Activated T-helper 1 cell treated with anti-CD3 and anti-CD28 coated beads, Interleukin-12 subunit alpha, Interleukin-12 subunit beta, Interleukin-2, Interleukin-4 antibody, amounts not matched to agents 30 ng/mL and 10 ng/mL and 1 ng/mL, durations not matched to agents 14 hours and 24 hours and 36 hours (primary cell): ENCODE measurements at regions not wholly inside any gene's neighbourhood (a gene's known extent, or its start where the extent isn't known, plus 50 kb on each side); places are given as distances from the start of the nearest gene placed in this dataset.

Experiments used
- DNase-seq: peaks from one replicate; pipeline ENCODE4 v3.0.0; 2021; ENCODE audit warnings: low spot score
- H3K27ac Mint-ChIP-seq: one replicate; pipeline ENCODE4 v1.8.0; 2021; ENCODE audit warnings: mild to moderate bottlenecking, mixed read lengths
- H3K27me3 Mint-ChIP-seq: one replicate; pipeline ENCODE4 v1.8.0; 2022; ENCODE audit warnings: mild to moderate bottlenecking, moderate library complexity, mixed read lengths; ENCODE audit not compliant: insufficient read depth
- H3K36me3 Mint-ChIP-seq: one replicate; pipeline ENCODE4 v1.8.0; 2021; ENCODE audit warnings: low read depth, mixed read lengths
- H3K4me1 Mint-ChIP-seq: one replicate; pipeline ENCODE4 v1.8.0; 2021; ENCODE audit warnings: low read depth, mixed read lengths
- H3K4me3 Mint-ChIP-seq: one replicate; pipeline ENCODE4 v1.8.0; 2021; ENCODE audit warnings: mild to moderate bottlenecking, moderate library complexity, mixed read lengths
- H3K9me3 Mint-ChIP-seq: one replicate; pipeline ENCODE4 v1.8.0; 2021; ENCODE audit warnings: mixed read lengths
- intact Hi-C: fragments of 100-400 bp; cut with micrococcal nuclease; formaldehyde crosslinking; loops from one replicate; pipeline ENCODE4 v1.15.1; 2024

- H3K4me3 Mint-ChIP-seq: no peak overlapping the region
- no peaks in the 10 kb centered on the region for H3K9me3 Mint-ChIP-seq
- H3K36me3 Mint-ChIP-seq: no peaks in the 10 kb centered on the region
- H3K27me3 Mint-ChIP-seq: peaks cover 8% of the 10 kb centered on the region
- no peak overlapping the region for H3K27ac Mint-ChIP-seq
- intact Hi-C loops: no loop called here
- DNase-seq: no peak
- H3K4me1 Mint-ChIP-seq: peaks cover 6% of the 10 kb centered on the region
These were observed 51.9 kb downstream of the CEBPB start for GRCh38 chr20:50242548-50242862.

- H3K27me3 Mint-ChIP-seq: peaks cover 6% of the 10 kb centered on the region
- H3K4me3 Mint-ChIP-seq: no peak overlapping the region
- no peak for DNase-seq
- intact Hi-C loops: no loop called here
- no peaks in the 10 kb centered on the region for H3K9me3 Mint-ChIP-seq
- no peaks in the 10 kb centered on the region for H3K36me3 Mint-ChIP-seq
- no peak overlapping the region for H3K27ac Mint-ChIP-seq
- peaks cover 6% of the 10 kb centered on the region for H3K4me1 Mint-ChIP-seq
These were observed 52.4 kb downstream of the CEBPB start for GRCh38 chr20:50242863-50243609.

DNA sequence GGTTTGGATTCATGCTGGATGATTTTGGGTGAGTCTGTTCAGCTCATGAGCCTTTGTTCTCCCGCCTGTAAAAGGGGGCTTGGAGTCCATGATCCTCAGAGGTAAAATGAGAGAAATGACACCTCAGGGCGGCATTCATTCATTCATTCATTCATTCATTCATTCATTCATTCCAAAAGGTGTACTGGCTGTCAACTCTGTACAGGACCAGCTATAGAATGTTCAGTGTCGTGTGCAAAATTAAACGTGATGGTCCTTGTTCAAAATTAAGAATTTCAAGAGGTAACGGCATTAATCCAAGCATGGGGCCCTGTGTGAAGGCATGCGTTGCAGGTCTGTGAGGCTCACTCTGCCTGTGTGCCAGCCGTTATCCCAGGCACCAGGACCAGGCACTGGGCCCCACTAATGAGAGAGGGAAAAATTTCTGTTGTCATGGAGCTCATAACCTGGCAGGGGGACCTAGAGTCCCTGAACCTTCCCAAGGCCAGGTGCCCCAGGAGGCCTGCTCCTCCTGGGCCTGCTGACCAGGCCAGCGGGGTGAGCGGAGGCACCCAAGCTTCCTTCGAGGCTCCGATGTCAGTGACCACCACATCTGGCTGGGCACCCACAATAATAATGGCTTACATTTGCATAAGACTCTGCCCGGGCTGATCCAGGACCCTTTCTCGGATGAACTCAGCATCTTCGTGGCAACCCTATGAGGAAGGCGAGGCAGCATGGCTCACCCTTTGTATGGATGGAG, 53.2 kb downstream of the CEBPB start:
- no peaks in the 10 kb centered on the region for H3K36me3 Mint-ChIP-seq
- no peak overlapping the region for H3K27ac Mint-ChIP-seq
- H3K4me1 Mint-ChIP-seq: peaks cover 6% of the 10 kb centered on the region
- no peak for DNase-seq
- H3K27me3 Mint-ChIP-seq: peaks cover 6% of the 10 kb centered on the region
- no peaks in the 10 kb centered on the region for H3K9me3 Mint-ChIP-seq
- H3K4me3 Mint-ChIP-seq: no peak overlapping the region
- intact Hi-C loops: no loop called here

GRCh38 chr20:50244352-50245149, 53.9 kb downstream of the CEBPB start:
- H3K36me3 Mint-ChIP-seq: no peaks in the 10 kb centered on the region
- peaks cover 6% of the 10 kb centered on the region for H3K27me3 Mint-ChIP-seq
- no peaks in the 10 kb centered on the region for H3K9me3 Mint-ChIP-seq
- peaks cover 6% of the 10 kb centered on the region for H3K4me1 Mint-ChIP-seq
- intact Hi-C loops: no loop called here
- no peak for DNase-seq
- H3K4me3 Mint-ChIP-seq: no peak overlapping the region
- H3K27ac Mint-ChIP-seq: no peak overlapping the region

DNA sequence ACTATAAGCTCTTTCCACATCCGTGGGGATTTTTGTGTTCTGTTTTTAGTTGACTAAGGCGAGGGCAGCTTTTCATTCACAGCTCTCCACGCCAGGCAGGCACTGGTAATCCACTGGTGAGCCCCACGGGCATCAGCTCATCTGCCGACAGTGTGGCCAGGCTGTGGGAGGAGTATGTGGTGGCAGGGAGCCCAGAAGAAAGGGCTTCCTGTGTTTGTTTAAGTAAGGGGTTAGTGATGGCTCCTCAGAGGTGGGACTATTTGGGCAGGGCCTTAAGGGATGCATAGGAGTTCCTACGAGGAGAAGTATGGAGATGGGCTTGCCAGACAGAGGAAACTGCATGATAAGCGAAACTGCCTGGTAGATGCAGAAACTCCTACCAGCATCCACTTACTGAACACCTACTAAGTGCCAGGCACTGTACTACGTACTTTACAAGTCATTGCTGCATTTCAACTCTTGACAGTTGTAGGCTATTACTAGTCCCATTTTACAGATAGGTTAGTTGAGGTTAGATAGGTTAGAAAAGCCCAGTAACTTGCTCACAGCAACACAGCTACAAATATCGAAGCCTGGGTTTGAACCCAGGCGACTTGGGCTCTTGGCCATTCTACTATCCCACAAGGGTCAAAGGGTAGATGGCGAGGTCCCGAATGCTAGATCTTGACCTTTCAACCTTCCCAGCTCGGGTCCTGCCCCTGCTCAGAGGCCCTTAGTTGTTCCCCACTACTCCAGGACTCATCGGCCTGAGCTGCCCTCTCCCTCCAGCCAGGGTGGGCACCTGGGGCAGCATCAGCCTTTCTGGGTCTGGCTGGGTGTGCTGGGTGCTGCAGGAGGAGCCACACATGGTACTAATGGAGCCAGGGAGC, 55.1 kb downstream of the CEBPB start:
- H3K27me3 Mint-ChIP-seq: peaks cover 4% of the 10 kb centered on the region
- H3K36me3 Mint-ChIP-seq: no peaks in the 10 kb centered on the region
- no peaks in the 10 kb centered on the region for H3K9me3 Mint-ChIP-seq
- H3K4me1 Mint-ChIP-seq: peaks cover 6% of the 10 kb centered on the region
- no peak overlapping the region for H3K27ac Mint-ChIP-seq
- intact Hi-C loops: no loop called here
- H3K4me3 Mint-ChIP-seq: no peak overlapping the region
- DNase-seq: no peak

- H3K36me3 Mint-ChIP-seq: no peaks in the 10 kb centered on the region
- peaks cover 4% of the 10 kb centered on the region for H3K27me3 Mint-ChIP-seq
- DNase-seq: no peak
- no peaks in the 10 kb centered on the region for H3K9me3 Mint-ChIP-seq
- peaks cover 6% of the 10 kb centered on the region for H3K4me1 Mint-ChIP-seq
- H3K4me3 Mint-ChIP-seq: no peak overlapping the region
- intact Hi-C loops: no loop called here
- H3K27ac Mint-ChIP-seq: no peak overlapping the region
These were observed 56.0 kb downstream of the CEBPB start for GRCh38 chr20:50246367-50247195.

DNA sequence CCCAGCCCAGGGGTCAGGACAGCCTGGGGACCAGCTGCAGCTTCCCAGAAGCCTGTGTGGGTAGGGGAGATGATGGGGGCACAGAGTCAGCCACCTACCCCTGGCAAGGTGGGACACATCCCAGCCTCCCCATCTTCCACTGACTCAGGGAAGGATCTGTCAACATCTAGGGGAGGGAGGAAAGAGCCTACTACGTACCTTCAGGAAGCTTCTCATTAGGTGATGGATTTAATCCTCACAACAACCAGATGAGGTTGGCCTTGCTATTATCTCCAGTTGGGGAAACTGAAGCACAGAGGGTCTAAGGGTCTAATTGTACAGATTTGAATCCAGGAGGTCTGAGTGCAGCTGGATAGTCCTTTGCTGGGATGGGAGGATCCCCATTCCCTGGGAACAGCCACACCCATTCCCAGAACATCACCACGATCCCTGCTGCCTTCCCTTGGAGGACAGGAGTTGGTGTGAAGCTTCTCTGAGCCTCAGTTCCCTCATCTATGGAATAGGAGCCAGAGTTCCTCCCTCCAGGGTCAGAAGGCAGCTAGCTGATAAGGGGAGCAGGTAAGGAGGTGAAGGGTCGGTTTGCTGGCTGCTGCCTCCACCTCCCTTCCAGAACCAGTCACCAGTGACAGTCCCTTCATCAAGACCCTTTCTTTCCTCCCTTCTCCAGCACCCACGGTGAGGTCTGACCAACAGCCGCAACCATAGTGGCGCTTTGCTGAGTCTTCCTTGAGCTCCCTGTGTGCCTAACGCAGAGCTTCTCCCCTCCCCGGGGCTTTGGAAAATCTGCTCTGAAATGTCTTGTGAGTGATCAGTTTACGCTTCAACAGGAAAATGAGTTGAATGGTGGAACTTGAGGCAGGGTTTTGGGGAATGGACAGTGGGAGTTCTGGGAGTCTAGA, 56.8 kb downstream of the CEBPB start:
- DNase-seq: no peak
- H3K9me3 Mint-ChIP-seq: no peaks in the 10 kb centered on the region
- H3K27ac Mint-ChIP-seq: no peak overlapping the region
- H3K4me3 Mint-ChIP-seq: no peak overlapping the region
- no peaks in the 10 kb centered on the region for H3K36me3 Mint-ChIP-seq
- H3K27me3 Mint-ChIP-seq: peaks cover 8% of the 10 kb centered on the region
- H3K4me1 Mint-ChIP-seq: peaks cover 8% of the 10 kb centered on the region
- intact Hi-C loops: no loop called here

DNA sequence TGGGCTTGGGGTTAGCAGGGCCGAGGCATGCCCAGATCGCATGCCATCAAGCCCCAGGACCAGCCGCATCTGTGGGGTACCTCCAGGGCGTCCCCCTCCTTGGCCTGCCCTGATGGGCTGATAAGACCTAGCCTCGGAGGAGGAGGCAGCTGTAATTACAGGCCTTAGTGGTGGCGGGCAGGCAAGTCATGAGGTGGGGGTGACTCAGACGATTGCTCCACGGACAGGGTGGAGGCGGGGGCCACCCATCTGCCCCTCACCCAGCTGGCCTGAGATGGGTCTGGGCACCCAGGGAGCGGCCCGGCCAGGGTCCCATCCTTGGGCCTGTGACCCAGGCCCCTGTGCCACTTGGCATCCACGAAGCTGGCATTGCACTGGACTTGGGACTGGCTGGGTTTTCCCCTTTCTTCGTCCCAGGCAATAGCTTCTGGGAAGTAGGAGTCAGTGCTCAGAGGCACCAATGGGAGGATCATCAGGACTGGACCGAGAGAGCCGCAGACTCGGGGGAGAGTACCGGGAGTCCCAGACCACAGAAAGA, 57.5 kb downstream of the CEBPB start:
- no peaks in the 10 kb centered on the region for H3K9me3 Mint-ChIP-seq
- H3K27ac Mint-ChIP-seq: no peak overlapping the region
- peaks cover 12% of the 10 kb centered on the region for H3K4me1 Mint-ChIP-seq
- peaks cover 11% of the 10 kb centered on the region for H3K27me3 Mint-ChIP-seq
- no peaks in the 10 kb centered on the region for H3K36me3 Mint-ChIP-seq
- no peak for DNase-seq
- intact Hi-C loops: no loop called here
- no peak overlapping the region for H3K4me3 Mint-ChIP-seq

DNA sequence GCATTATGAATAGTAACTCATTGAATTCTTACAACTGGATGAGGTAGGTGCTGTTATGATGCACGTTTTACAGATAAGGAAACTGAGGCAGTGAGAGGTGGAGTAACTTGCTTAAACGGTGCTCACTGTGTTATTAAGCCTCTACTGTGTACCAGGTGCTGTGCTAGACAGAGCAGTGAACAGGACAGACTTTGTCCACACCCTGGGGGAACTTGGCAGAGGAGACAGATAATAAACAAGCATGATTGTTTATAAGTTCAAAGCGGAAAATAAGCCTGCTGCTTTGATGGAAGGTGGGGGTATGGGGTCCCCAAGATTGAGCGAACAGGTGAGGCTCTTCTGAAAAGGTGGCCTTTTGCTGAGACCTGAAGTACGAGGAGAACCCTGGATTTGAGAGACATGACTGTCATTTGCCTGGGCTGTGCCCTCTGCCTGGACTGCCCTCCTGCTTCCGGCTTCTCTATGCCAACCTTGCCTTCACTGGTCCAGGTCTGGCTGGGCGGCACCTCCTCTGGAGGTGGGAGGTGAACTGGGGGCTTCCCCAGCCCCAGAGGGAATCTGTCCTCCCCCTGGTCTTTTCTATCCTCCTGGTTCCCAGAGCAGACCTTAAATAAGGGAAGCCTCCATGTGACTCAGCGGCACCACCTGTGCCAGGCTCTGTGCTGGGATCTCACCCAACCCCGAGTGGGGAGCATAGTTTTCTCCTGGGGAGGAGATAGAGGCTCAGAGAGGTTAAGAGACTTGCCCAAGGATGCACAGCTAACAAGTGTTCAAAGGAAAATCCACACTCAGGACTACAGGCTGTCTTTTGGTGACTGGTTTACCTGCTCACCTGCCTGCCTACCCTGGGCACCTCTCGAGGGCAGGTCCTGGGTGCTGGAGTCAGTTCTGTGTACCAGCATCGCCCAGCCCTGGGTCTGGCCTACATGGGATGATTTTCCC, 59.1 kb downstream of the CEBPB start:
- no peak for DNase-seq
- Mint-ChIP-seq H3K9me3 (no peaks in the 10 kb centered on the region), H3K36me3 (no peaks in the 10 kb centered on the region), H3K27ac (no peak overlapping the region), H3K4me1 (peaks cover 12% of the 10 kb centered on the region), H3K27me3 (peaks cover 19% of the 10 kb centered on the region), H3K4me3 (no peak overlapping the region)
- intact Hi-C loops: no loop called here

GRCh38 chr20:50250679-50251382, 60.2 kb downstream of the CEBPB start:
- no peak for DNase-seq
- H3K27ac Mint-ChIP-seq: no peak overlapping the region
- peaks cover 6% of the 10 kb centered on the region for H3K4me1 Mint-ChIP-seq
- no peaks in the 10 kb centered on the region for H3K36me3 Mint-ChIP-seq
- H3K4me3 Mint-ChIP-seq: no peak overlapping the region
- no peaks in the 10 kb centered on the region for H3K9me3 Mint-ChIP-seq
- H3K27me3 Mint-ChIP-seq: peaks cover 27% of the 10 kb centered on the region
- intact Hi-C loops: no loop called here
